ENCODE measurements at regions not wholly inside any gene's neighbourhood (a gene's known extent, or its start where the extent isn't known, plus 50 kb on each side); places are given as distances from the start of the nearest gene placed in this dataset.

DNA sequence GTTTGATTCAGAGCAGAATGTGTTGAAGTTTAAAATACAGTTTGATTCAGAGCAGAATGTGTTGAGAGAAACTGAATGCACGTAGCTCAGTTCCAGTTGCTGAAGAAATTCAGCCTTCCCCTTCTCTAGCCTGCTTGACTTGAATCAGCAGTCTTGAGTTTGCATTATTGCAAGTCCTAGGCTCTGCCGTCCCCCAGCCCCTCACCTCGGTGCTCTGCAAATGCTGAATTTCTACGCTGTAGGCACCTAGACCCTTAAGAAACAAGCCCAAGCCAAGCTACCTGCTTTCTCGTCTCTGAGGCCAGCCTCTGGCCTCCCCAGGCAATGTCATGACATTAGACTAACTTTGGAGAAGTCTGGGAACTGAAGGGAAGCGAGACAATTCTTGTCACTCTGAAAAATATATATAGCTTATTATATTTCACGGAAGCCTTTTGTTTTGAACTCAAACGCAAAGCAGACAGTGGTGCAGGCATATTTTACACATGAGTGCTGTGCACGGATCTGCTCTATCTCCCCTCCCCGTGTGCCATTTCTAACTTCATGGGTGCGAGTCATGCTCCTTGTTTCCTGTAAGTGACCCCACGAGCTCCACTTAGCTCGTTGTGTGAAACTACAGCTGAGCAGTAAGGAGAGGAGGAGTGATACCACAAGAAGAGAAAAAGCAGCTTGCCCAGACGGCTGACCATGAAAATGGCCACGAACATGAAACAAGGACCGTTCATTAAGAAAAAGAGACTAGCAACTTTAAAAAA, 71.4 kb upstream of the DUSP22 start:
- Mint-ChIP-seq H3K9me3 (ENCODE audit: unreplicated experiment) (no peaks in the 10 kb centered on the region), H3K36me3 (ENCODE audit: unreplicated experiment) (no peaks in the 10 kb centered on the region), H3K27me3 (ENCODE audit: unreplicated experiment) (no peaks in the 10 kb centered on the region), H3K27ac (ENCODE audit: unreplicated experiment) (no peak overlapping the region), H3K4me3 (ENCODE audit: unreplicated experiment) (no peak overlapping the region), H3K4me1 (ENCODE audit: low read depth, unreplicated experiment) (no peaks in the 10 kb centered on the region)
- TF ChIP-seq, protein P1, sequence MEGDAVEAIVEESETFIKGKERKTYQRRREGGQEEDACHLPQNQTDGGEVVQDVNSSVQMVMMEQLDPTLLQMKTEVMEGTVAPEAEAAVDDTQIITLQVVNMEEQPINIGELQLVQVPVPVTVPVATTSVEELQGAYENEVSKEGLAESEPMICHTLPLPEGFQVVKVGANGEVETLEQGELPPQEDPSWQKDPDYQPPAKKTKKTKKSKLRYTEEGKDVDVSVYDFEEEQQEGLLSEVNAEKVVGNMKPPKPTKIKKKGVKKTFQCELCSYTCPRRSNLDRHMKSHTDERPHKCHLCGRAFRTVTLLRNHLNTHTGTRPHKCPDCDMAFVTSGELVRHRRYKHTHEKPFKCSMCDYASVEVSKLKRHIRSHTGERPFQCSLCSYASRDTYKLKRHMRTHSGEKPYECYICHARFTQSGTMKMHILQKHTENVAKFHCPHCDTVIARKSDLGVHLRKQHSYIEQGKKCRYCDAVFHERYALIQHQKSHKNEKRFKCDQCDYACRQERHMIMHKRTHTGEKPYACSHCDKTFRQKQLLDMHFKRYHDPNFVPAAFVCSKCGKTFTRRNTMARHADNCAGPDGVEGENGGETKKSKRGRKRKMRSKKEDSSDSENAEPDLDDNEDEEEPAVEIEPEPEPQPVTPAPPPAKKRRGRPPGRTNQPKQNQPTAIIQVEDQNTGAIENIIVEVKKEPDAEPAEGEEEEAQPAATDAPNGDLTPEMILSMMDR (IDR thresholded peaks at IDR 0.05; ENCODE audit: partially characterized antibody, unreplicated experiment), result no peak
- DNase-seq, result no peak

DNA sequence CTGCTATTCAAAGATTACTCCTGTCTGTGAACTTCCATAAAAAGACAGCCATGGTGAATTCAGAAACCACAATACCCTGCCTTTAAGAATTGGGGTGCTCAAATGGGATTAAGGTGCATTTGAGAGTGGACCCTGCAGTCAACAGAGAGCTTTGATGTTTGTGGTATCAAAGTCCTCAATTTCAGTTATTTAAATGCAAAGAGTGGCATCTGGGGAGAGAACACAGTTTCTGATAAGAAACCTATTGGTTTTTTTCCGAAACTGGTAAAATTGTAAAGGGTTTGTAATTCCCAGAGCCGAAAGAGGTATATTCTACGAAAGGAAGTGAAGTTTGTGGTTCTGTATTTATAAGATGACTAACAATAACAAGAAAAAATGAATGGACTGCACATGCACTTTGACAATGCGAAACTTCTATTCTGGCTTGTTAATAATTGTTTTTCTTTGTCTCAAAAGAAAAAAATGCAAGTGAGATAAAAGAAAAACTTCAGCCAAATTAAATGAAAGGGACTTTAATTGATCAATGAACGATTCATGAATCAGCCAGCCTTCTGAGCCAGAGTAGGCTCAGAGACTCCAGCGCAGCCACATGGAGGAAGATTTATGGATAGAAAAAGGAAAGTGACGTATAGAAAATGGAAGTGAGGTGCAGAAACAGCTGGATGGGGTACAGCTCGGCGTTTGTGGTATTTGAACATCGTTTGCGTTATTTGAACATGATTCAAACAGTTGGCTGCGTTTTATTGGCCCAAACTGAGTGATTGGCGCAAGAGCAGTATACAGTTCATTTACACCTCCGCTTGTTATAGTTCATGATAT, 70.5 kb upstream of the DUSP22 start:
- TF ChIP-seq, protein P1 (IDR thresholded peaks at IDR 0.05; ENCODE audit: partially characterized antibody, unreplicated experiment), result no peak
- Mint-ChIP-seq H3K4me1 (ENCODE audit: low read depth, unreplicated experiment) (peaks cover 1% of the 10 kb centered on the region), H3K27ac (ENCODE audit: unreplicated experiment) (no peak overlapping the region), H3K9me3 (ENCODE audit: unreplicated experiment) (no peaks in the 10 kb centered on the region), H3K4me3 (ENCODE audit: unreplicated experiment) (no peak overlapping the region), H3K27me3 (ENCODE audit: unreplicated experiment) (no peaks in the 10 kb centered on the region), H3K36me3 (ENCODE audit: unreplicated experiment) (no peaks in the 10 kb centered on the region)
- no peak for DNase-seq

DNA sequence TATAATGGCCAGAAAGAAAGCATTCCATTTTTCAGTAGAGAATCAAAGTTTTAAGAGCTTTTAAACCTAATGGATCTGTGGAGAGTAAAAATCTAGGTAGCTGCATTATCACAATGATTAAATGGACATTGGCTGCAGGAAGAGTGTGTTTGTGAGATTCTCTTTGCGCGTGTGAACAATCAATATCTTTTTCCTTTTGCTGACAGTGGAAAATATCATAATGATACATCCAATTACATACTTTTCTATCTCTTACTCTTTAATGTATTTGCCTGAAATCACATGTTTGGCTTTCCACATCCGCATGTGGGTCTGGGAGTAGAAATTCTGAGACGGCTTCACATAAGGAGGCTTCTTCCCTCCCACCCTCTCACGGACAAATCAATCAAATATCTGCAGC, 69.8 kb upstream of the DUSP22 start:
- Mint-ChIP-seq H3K9me3 (ENCODE audit: unreplicated experiment) (no peaks in the 10 kb centered on the region), H3K36me3 (ENCODE audit: unreplicated experiment) (no peaks in the 10 kb centered on the region), H3K27me3 (ENCODE audit: unreplicated experiment) (no peaks in the 10 kb centered on the region), H3K4me3 (ENCODE audit: unreplicated experiment) (no peak overlapping the region), H3K27ac (ENCODE audit: unreplicated experiment) (no peak overlapping the region), H3K4me1 (ENCODE audit: low read depth, unreplicated experiment) (peaks cover 5% of the 10 kb centered on the region)
- no peak for DNase-seq
- TF ChIP-seq, protein P1 (IDR thresholded peaks at IDR 0.05; ENCODE audit: partially characterized antibody, unreplicated experiment), result no peak

DNA sequence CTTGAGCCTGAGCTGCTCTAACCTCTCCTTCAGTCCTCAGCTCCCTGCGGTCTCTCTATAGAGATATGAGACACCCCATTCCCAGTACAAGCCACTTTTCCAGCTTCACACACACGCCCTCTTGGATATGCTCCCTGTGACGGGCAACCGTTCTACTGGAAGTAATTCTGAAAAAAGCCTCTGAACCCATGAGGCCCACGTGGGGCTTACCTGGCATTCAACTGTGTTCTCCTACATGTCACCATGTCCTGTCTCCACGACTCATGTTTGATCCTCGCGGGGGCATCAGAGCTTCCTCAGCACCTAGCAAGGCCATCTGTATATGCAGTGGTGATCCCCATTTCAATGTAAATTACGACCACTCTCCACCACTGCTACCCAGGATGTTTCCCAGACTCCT, 69.2 kb upstream of the DUSP22 start:
- TF ChIP-seq, protein P1 (IDR thresholded peaks at IDR 0.05; ENCODE audit: partially characterized antibody, unreplicated experiment), result no peak
- Mint-ChIP-seq H3K4me1 (ENCODE audit: low read depth, unreplicated experiment) (peaks cover 11% of the 10 kb centered on the region), H3K27me3 (ENCODE audit: unreplicated experiment) (no peaks in the 10 kb centered on the region), H3K36me3 (ENCODE audit: unreplicated experiment) (no peaks in the 10 kb centered on the region), H3K9me3 (ENCODE audit: unreplicated experiment) (no peaks in the 10 kb centered on the region), H3K4me3 (ENCODE audit: unreplicated experiment) (no peak overlapping the region), H3K27ac (ENCODE audit: unreplicated experiment) (no peak overlapping the region)
- no peak for DNase-seq

DNA sequence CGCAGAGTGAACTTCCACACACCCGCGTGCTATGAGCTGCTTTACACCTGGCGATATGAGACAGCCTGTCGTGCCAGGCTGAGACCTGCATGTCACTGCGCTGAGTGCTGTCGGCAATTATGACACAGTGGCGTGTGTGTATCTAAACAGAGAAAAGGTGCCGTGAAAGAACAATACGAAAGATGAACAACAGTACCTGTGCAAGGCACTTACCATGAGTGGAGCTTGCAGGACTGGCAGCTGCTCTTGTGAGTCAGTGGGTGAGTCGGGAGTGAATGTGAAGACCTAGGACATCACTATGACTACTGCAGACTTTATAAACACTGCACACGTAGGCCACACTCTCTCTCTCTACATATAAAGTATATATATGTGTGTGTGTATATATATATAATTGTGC, 68.5 kb upstream of the DUSP22 start:
- Mint-ChIP-seq H3K36me3 (ENCODE audit: unreplicated experiment) (no peaks in the 10 kb centered on the region), H3K27ac (ENCODE audit: unreplicated experiment) (no peak overlapping the region), H3K27me3 (ENCODE audit: unreplicated experiment) (no peaks in the 10 kb centered on the region), H3K4me3 (ENCODE audit: unreplicated experiment) (no peak overlapping the region), H3K4me1 (ENCODE audit: low read depth, unreplicated experiment) (peaks cover 12% of the 10 kb centered on the region), H3K9me3 (ENCODE audit: unreplicated experiment) (no peaks in the 10 kb centered on the region)
- DNase-seq, result no peak
- TF ChIP-seq, protein P1 (IDR thresholded peaks at IDR 0.05; ENCODE audit: partially characterized antibody, unreplicated experiment), result no peak

Measured in glutamatergic neuron (in vitro differentiated cells).